OCI-LY7 (cell line): ENCODE measurements at regions not wholly inside any gene's neighbourhood (a gene's known extent, or its start where the extent isn't known, plus 50 kb on each side); places are given as distances from the start of the nearest gene placed in this dataset.

Source experiments
- EZH2phosphoT487 ChIP-seq: fragments of 200-600 bp; sonication (generic); IDR thresholded peaks from 2 replicates; pipeline ENCODE4 v1.6.1; 2018; ENCODE audit warnings: low read depth, borderline replicate concordance, mild to moderate bottlenecking, mixed run types, antibody characterized with exemption, low read length, moderate library complexity, mixed read lengths
- TF ChIP-seq, protein P1 (sequence below): fragments of 200-600 bp; sonication (generic); conservative IDR thresholded peaks from 2 replicates; pipeline ENCODE4 v1.5.1; 2014; ENCODE audit warnings: mild to moderate bottlenecking, antibody characterized with exemption, low read length, moderate library complexity, mixed read lengths

DNA sequence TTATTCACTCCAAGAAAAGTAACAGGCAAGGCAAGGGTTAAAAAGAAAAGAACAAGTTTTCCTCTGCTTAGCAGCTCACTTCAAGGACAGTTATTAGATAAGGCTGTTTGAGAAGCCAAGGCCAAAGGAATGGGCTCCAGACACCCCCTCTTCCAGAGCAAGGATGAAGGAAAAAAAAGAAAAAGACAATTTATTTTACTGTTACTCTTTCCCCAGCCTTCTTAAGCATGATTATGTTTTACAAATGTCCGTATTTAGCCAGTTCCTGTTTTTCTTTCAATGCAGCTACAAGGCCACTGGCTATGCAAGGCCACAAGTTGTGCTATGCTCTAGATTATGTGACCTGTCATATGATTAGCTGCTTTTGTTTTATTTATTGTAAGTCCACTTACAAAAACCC is 106.5 kb upstream of the SIMC1 start:
- TF ChIP-seq, protein P1, sequence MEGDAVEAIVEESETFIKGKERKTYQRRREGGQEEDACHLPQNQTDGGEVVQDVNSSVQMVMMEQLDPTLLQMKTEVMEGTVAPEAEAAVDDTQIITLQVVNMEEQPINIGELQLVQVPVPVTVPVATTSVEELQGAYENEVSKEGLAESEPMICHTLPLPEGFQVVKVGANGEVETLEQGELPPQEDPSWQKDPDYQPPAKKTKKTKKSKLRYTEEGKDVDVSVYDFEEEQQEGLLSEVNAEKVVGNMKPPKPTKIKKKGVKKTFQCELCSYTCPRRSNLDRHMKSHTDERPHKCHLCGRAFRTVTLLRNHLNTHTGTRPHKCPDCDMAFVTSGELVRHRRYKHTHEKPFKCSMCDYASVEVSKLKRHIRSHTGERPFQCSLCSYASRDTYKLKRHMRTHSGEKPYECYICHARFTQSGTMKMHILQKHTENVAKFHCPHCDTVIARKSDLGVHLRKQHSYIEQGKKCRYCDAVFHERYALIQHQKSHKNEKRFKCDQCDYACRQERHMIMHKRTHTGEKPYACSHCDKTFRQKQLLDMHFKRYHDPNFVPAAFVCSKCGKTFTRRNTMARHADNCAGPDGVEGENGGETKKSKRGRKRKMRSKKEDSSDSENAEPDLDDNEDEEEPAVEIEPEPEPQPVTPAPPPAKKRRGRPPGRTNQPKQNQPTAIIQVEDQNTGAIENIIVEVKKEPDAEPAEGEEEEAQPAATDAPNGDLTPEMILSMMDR = no peak
- no peak for TF ChIP-seq EZH2phosphoT487
